NCI-H1417 (cell line): ENCODE measurements at regions not wholly inside any gene's neighbourhood (a gene's known extent, or its start where the extent isn't known, plus 50 kb on each side); places are given as distances from the start of the nearest gene placed in this dataset.
"Not testable (repeated sequence)": the region's sequence is repeated elsewhere in the genome, so short reads cannot be mapped to it uniquely, and the experiment has no call there.

Experiments
- DNase-seq, 3 experiments: peaks; one replicate each; lab custom pipeline; 2025; lab: John Stamatoyannopoulos, UW

GRCh38 chr6:88456221-88456859, 290.2 kb upstream of the CNR1 start:
- DNase-seq: no peak

GRCh38 chr6:88455317-88455716, 289.2 kb upstream of the CNR1 start:
- no peak for DNase-seq

GRCh38 chr6:88454658-88455057, 288.5 kb upstream of the CNR1 start:
- DNase-seq: peak in 1 of 3 experiments; percentile 12

GRCh38 chr6:88449770-88450169, 283.6 kb upstream of the CNR1 start:
- DNase-seq: no peak

GRCh38 chr6:88445188-88445965, 279.2 kb upstream of the CNR1 start:
- DNase-seq: no peak

GRCh38 chr6:88443554-88443953, 277.4 kb upstream of the CNR1 start:
- DNase-seq: no peak

GRCh38 chr6:88442737-88443136, 276.6 kb upstream of the CNR1 start:
- DNase-seq: no peak

GRCh38 chr6:88441346-88441745, 275.2 kb upstream of the CNR1 start:
- no peak for DNase-seq

GRCh38 chr6:88428068-88428467, 261.9 kb upstream of the CNR1 start:
- no peak for DNase-seq

- DNase-seq: no peak
Observed at GRCh38 chr6:88426005-88426404, 259.9 kb upstream of the CNR1 start.

GRCh38 chr6:88422831-88423230, 256.7 kb upstream of the CNR1 start:
- no peak for DNase-seq

GRCh38 chr6:88420967-88421488, 254.9 kb upstream of the CNR1 start:
- DNase-seq: not testable (repeated sequence)

GRCh38 chr6:88418921-88419810, 253.0 kb upstream of the CNR1 start:
- DNase-seq: not testable (repeated sequence)

- DNase-seq: not testable (repeated sequence)
Observed at GRCh38 chr6:88417361-88417760, 251.2 kb upstream of the CNR1 start.

GRCh38 chr6:88413459-88413858, 247.3 kb upstream of the CNR1 start:
- no peak for DNase-seq

- DNase-seq: not testable (repeated sequence)
Observed at GRCh38 chr6:88408355-88408754, 242.2 kb upstream of the CNR1 start.

GRCh38 chr6:88406674-88407073, 240.5 kb upstream of the CNR1 start:
- DNase-seq: not testable (repeated sequence)

- DNase-seq: no peak
Observed at GRCh38 chr6:88403486-88403885, 237.3 kb upstream of the CNR1 start.

- DNase-seq: no peak
Observed at GRCh38 chr6:88402909-88403308, 236.8 kb upstream of the CNR1 start.

GRCh38 chr6:88390998-88391397, 224.9 kb upstream of the CNR1 start:
- peak in 1 of 3 experiments; percentile 3 for DNase-seq

- no peak for DNase-seq
Observed at GRCh38 chr6:88388589-88388988, 222.4 kb upstream of the CNR1 start.

- DNase-seq: no peak
Observed at GRCh38 chr6:88386167-88386566, 220.0 kb upstream of the CNR1 start.
